ENCODE measurements at regions not wholly inside any gene's neighbourhood (a gene's known extent, or its start where the extent isn't known, plus 50 kb on each side); places are given as distances from the start of the nearest gene placed in this dataset.

DNA sequence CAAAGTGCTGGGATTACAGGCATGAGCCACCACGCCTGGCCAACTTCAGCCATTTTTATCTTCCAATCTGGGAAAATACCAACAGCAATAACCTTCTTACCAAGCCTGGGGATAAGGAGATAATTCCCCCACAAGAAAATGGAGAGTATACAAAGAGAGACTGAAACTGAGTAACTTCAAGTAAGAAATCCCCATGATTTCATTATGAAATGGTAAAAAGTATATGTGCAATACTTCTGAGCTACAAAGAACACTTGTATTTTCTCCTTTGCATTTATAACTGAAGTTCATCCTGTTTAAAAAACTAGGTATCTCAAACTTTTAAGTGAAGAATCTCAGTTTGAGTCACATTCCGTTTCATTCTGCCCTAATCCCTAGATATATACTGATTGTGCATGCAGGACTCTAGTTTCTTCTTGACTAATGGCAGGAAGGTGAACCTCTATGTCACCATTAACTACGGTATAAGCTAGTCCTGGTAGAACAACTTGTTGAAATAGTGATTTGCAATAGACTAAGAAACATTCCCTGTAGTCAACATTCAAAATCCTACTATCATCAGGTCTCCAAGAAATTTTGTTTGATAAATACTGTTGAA lies 2071.4 kb downstream of the MAT2B start:
- DNase-seq: no peak

- DNase-seq: no peak
Observed at GRCh38 chr5:165579911-165580310, 2074.5 kb downstream of the MAT2B start.

GRCh38 chr5:165594693-165595092 lies 2089.3 kb downstream of the MAT2B start:
- DNase-seq: no peak

DNA sequence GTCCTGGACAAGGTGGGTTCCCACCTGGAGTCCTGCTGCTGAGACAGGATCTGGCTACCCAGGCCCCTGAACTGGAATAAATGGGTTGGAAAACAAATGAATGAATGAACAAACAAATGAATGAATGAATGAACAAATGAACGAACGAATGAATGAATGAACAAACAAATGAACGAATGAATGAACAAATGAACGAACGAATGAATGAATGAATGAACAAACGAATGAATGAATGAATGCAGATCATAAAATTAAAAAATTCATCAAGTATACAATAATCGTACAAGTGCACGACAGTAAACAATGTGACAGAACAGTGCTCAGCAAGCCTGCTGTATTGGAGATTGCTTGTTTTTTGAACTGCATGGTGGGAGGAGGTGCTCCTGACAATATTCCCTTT lies 2097.1 kb downstream of the MAT2B start:
- DNase-seq: no peak

DNA sequence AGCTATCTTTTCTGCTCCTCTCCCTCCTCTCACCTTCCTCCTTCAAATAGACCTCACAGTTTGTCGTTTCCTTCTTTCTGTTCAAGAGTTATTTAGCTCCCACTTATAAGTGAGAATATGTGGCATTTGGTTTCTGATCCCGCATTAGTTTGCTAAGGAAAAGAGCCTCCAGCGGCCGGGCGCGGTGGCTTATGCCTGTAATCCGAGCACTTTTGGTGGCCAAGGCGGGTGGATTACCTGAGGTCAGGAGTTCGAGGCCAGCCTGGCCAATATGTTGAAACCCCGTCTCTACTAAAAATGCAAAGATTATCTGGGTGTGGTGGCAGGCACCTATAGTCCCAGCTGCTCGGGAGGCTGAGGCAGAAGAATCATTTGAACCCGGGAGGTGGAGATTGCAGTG lies 2101.6 kb downstream of the MAT2B start:
- no peak for DNase-seq

- no peak for DNase-seq
Observed at GRCh38 chr5:165609871-165610270, 2104.5 kb downstream of the MAT2B start.

DNA sequence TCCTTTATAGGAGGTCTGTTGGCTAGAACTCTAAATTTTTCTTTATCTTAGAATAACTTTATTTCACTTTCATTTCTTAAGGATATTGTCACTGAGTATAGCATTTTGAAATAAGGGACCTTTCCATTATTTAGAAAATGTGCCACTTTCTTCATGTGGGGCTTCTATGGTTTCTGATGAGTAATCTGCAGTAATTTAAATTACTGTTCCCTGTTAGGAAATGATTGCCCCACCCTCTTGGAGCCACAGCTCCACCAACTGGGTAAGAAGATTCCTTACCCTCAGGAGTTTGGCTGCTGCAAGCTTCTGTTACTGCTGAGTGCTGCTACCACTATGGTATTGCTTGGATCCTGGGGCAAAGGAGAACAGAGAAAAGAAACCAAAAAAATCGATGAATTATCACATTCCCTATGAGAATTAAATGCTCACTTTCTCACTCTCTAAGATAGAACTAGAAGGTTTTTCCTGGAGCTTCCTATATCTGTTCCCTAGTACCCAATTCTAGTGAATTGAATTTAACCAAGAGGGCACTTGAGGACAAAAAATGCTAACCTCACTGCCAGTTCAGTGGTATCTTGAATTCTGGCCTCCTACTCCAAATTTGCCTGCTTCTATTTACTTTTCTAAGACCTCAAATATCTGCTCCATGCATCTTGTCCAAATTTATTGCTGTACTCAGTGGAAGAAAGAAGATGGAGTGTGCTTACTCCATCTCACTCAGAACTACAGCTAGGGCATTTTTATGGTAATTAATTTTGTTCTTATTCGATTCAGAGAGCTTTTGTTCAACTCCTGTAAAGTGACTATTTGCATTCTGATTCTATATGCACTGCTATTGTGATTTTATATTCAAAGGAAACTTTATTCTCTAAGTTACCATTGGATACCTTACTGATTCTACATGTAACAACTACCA lies 2111.3 kb downstream of the MAT2B start:
- DNase-seq: no peak

DNA sequence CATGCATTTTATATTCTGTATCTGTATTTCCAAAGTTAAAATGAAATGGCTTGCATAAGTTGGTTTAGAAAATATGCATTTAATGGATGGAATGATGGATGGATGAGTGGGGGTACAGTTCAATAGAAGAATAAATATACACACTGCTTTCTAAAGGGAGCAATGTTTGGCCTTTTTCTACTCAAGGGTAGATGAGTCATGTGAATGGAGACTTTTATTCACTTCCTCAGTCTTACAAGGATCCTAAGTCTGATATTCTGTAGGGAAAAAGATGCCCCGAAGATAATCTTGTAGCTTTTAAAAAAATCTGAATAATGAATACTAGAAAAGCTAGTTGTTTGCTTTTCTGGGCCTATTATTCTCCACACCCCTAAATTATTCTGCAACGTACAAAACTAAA lies 2112.1 kb downstream of the MAT2B start:
- DNase-seq: no peak

- DNase-seq: no peak
Observed at GRCh38 chr5:165620394-165620793, 2115.0 kb downstream of the MAT2B start.

DNA sequence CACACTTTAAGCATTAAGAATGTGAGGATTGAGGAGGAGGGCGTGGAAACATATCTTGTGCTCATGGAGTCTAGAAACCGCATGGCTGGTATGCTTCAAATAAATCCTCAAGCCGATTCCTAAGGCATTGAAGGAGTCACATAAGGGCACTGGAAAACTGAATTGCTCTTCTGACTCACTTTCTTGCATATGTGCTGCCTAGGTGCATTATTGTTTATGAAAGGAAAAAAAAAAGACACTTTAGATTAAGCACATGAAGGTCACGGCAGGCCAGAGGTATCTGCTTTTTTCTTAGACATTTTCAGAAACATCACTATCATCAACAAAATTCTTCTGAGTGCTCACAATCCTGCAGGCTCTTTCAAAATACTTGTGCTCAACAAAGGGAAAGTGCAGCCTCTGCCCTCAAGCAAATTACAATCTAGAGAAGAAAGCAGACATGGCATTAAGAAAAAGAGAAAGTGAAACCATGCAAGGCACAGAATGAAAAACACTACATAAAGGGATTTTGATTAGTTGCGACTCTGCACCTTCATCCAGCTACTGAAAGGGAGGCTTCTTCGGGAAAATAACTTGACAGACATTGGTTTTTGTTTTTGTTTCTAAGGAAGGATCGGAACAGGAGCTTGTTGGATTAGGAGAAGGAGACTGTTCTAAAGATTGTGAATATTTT lies 2117.6 kb downstream of the MAT2B start:
- no peak for DNase-seq

- no peak for DNase-seq
Observed at GRCh38 chr5:165624166-165624946, 2118.9 kb downstream of the MAT2B start.

- no peak for DNase-seq
Observed at GRCh38 chr5:165626161-165626560, 2120.7 kb downstream of the MAT2B start.

DNA sequence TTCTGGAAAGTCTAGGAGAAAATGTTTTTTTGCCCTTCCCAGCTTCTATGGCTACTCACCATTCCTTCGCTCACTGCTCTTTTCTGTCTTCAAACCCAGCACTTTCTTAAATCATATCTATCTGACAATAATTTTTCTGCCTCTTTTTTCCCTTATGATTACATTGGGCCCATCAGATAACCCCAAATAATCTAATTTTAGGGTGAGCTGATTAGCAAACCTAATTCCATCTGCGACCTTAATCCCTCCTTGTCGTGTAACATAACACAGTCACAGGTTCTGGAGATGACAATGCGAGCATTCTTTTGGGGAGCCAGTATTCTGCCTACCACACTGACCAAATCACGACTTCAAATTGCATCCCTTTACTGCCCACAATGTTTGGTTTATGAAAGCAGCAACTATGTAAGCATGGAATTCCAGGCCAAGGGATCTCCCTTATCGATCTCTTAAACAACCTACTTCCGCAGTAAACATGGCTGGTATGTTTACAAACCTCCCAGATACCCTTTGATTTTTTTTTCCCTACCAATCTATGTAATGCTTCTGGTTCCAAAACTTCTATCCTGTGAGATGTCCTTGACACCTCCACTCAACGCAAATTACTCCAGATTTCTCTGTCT lies 2122.2 kb downstream of the MAT2B start:
- no peak for DNase-seq

DNA sequence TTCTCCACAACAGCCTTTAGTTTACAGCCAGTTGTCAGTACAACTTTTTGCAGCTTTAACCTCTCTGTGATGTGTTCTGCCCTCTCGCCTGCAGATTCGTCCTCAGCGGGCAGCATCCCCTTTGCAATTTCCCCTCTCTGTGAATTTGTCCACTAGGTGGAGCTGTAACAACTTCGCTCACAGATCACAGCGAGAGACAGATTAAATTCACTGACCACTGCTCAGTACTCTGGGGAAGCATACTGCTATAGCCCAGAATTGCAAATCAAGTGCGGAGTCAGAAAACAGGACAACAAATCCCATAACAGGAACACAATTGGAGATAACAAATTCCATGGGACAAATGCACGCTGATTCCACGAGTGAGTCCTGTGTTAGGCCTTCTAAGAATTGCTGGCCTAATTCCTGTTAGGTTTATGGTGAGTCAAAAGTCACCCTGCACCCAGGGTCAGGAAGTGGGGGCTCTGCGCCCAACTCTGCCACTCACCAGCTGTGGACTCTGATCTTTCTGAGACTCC lies 2124.9 kb downstream of the MAT2B start:
- DNase-seq: peak; percentile 54

DNA sequence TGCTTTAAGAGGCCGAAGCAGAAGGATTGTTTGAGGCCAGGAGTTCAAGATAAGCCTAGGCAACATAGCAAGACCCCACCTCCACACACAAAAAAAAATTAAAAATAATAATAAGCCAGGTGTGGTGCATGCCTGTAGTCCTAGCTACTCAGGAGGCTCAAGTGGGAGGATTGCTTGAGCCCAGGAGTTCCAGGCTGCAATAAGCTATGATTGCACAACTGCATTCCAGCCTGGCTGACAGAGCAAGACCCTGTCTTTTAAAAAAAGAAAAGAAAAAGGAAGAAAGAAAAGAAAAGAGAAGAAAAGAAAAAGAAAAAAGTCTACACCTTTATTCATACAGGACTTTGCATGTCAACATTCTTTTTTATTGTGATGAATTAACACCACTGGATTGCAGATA lies 2125.8 kb downstream of the MAT2B start:
- DNase-seq: no peak

- DNase-seq: no peak
Observed at GRCh38 chr5:165642366-165642765, 2136.9 kb downstream of the MAT2B start.

DNA sequence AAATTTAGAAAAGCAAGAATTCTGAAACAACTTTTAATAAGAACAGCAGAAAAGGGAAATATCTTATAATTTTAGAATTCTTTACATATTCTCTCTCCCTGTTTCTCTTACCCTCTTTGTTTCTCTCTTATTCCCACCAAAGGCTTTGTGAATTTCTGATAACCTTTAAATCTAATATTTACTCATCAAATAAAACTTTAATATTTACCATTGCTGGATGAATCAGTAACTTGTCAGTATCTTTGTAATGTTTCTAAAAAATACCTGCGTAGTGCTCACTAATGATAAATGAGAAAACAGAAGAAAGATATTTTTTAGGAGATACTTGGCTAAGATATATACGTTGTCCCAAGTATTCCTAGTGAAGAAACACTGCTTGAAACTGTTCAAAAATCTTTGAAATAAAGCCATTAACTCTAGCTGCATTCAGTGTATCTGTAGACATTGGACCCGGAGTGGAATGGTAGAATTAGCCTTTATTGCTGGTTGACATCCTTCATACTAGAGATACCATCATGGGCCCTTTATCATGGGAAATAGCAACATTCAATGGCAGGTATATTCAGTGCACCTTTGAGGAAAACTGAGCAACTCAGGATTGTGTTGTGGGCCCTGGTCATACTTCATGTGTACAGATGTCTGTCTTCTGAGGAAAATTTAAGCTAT lies 2160.4 kb downstream of the MAT2B start:
- no peak for DNase-seq

DNA sequence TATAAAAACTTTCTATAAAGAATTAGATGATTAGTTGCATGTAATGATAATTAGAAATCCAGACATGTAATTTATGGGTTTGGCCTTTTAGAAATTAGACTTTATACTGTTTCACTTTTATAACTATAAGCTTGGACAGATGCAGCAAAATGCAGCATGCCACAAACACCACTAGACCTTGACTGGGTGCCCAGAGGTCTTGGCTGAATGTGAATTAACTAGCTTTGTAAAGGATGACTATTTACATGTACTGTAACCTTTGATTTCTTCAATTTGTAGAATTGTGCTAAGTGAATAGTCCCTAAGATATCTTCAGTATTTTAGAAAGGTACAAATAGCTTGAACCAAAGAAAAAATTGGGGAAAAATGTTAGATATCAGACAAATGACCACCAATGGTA lies 2168.1 kb downstream of the MAT2B start:
- DNase-seq: no peak

- no peak for DNase-seq
Observed at GRCh38 chr5:165695796-165696195, 2190.4 kb downstream of the MAT2B start.

- DNase-seq: no peak
Observed at GRCh38 chr5:165705960-165706359, 2200.5 kb downstream of the MAT2B start.

DNA sequence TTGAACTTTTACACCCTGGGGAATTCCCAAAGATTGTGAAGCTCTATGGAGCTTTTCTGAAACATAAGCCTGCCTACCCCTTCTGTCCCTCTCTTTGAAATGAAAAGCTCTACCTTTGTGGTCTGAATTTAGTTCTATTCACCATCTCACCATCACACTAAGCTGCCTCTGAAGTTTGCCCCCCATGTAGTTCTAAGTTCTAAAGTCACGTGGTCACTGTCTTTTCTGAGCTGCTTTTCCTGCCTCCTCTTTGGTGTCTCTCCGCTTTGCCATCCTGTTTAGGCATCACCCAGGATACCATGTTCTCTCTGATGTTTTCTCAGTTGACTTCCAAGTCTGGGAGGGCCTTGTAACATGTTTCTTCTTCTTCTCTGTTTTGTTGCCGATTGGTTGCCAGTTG lies 2206.6 kb downstream of the MAT2B start:
- DNase-seq: no peak

All from right kidney (tissue), 1 donor.